Kasumi-1 (cell line): ENCODE measurements at regions not wholly inside any gene's neighbourhood (a gene's known extent, or its start where the extent isn't known, plus 50 kb on each side); places are given as distances from the start of the nearest gene placed in this dataset.

Experiments used
- DNase-seq, 2 experiments: peaks; one replicate each; lab custom pipeline; 2025; lab: John Stamatoyannopoulos, UW

- no peak for DNase-seq
Observed at GRCh38 chr13:92938486-92939020, 288.1 kb upstream of the GPC6 start.

GRCh38 chr13:92941167-92941566 lies 285.4 kb upstream of the GPC6 start:
- DNase-seq = no peak

- DNase-seq = no peak
Observed at GRCh38 chr13:92947770-92948434, 278.7 kb upstream of the GPC6 start.

GRCh38 chr13:92950771-92951170 lies 275.8 kb upstream of the GPC6 start:
- no peak for DNase-seq

GRCh38 chr13:92951273-92951890 lies 275.2 kb upstream of the GPC6 start:
- DNase-seq = no peak

- DNase-seq = no peak
Observed at GRCh38 chr13:92952161-92952560, 274.4 kb upstream of the GPC6 start.

GRCh38 chr13:92954746-92955145 lies 271.9 kb upstream of the GPC6 start:
- DNase-seq = no peak

GRCh38 chr13:92959790-92960189 lies 266.8 kb upstream of the GPC6 start:
- no peak for DNase-seq

- DNase-seq = no peak
Observed at GRCh38 chr13:92963029-92963428, 263.6 kb upstream of the GPC6 start.

- no peak for DNase-seq
Observed at GRCh38 chr13:92966341-92966740, 260.3 kb upstream of the GPC6 start.

GRCh38 chr13:92966900-92967299 lies 259.7 kb upstream of the GPC6 start:
- no peak for DNase-seq

- no peak for DNase-seq
Observed at GRCh38 chr13:92967923-92968322, 258.7 kb upstream of the GPC6 start.

GRCh38 chr13:92972751-92973150 lies 253.9 kb upstream of the GPC6 start:
- no peak for DNase-seq

- no peak for DNase-seq
Observed at GRCh38 chr13:92974905-92975429, 251.6 kb upstream of the GPC6 start.

- DNase-seq = no peak
Observed at GRCh38 chr13:92976657-92977056, 249.9 kb upstream of the GPC6 start.

GRCh38 chr13:92984151-92984550 lies 242.5 kb upstream of the GPC6 start:
- no peak for DNase-seq

- no peak for DNase-seq
Observed at GRCh38 chr13:92989301-92989700, 237.3 kb upstream of the GPC6 start.

GRCh38 chr13:92991692-92992091 lies 234.9 kb upstream of the GPC6 start:
- DNase-seq = no peak

GRCh38 chr13:92994056-92994455 lies 232.6 kb upstream of the GPC6 start:
- no peak for DNase-seq

- DNase-seq = no peak
Observed at GRCh38 chr13:93001866-93002461, 224.6 kb upstream of the GPC6 start.

GRCh38 chr13:93003531-93003930 lies 223.1 kb upstream of the GPC6 start:
- no peak for DNase-seq

GRCh38 chr13:93004919-93005318 lies 221.7 kb upstream of the GPC6 start:
- DNase-seq = no peak

GRCh38 chr13:93007928-93008327 lies 218.7 kb upstream of the GPC6 start:
- no peak for DNase-seq
